Neuronal stem cell (in vitro differentiated cells): ENCODE measurements at regions not wholly inside any gene's neighbourhood (a gene's known extent, or its start where the extent isn't known, plus 50 kb on each side); places are given as distances from the start of the nearest gene placed in this dataset.

Experiments
- DNase-seq: peaks from one replicate; pipeline ENCODE4 v3.0.0-alpha.2; 2013; ENCODE audit warnings: low spot score
- H2AFZ ChIP-seq: one replicate; pipeline ENCODE4 v1.6.1; 2013; ENCODE audit warnings: mild to moderate bottlenecking, low read length, inconsistent platforms
- H2AK5ac ChIP-seq: 2 replicates; pipeline ENCODE4 v1.6.1; 2013; ENCODE audit warnings: low read depth, mild to moderate bottlenecking, inconsistent platforms, low read length, moderate library complexity, mixed read lengths
- H2BK120ac ChIP-seq: 2 replicates; pipeline ENCODE4 v1.6.1; 2013; ENCODE audit warnings: low read depth, mild to moderate bottlenecking, inconsistent platforms, low read length, moderate library complexity, mixed read lengths
- H2BK12ac ChIP-seq: one replicate; pipeline ENCODE4 v1.6.1; 2013; ENCODE audit warnings: low read length, inconsistent platforms
- H2BK15ac ChIP-seq: 2 replicates; pipeline ENCODE4 v1.6.1; 2013; ENCODE audit warnings: mild to moderate bottlenecking, low read length, inconsistent platforms, mixed read lengths
- H2BK5ac ChIP-seq: one replicate; pipeline ENCODE4 v1.6.1; 2013; ENCODE audit warnings: inconsistent platforms, mild to moderate bottlenecking, low read length, moderate library complexity
- H3K14ac ChIP-seq: one replicate; pipeline ENCODE4 v1.6.1; 2013; ENCODE audit warnings: low read length, inconsistent platforms
- H3K18ac ChIP-seq: 2 replicates; pipeline ENCODE4 v1.6.1; 2013; ENCODE audit warnings: low read length, inconsistent platforms
- H3K23ac ChIP-seq: 2 replicates; pipeline ENCODE4 v1.6.1; 2013; ENCODE audit warnings: low read depth, mild to moderate bottlenecking, mixed read lengths, low read length, inconsistent platforms; ENCODE audit not compliant: poor library complexity
- H3K27ac ChIP-seq: replicated peaks from 3 replicates; pipeline ENCODE4 v1.5.1; 2013; ENCODE audit warnings: low read length, inconsistent platforms
- H3K27me3 ChIP-seq, 3 experiments: 2 replicates each; pipeline ENCODE4 v1.6.1; 2013; ENCODE audit warnings: low read length in 3 of 3, mild to moderate bottlenecking in 2 of 3, inconsistent platforms in 1 of 3, low read depth in 1 of 3, mixed read lengths in 1 of 3, moderate library complexity in 1 of 3; ENCODE audit not compliant: control insufficient read depth in 3 of 3, insufficient read depth in 3 of 3
- H3K36me3 ChIP-seq, 2 donors: replicated peaks in 1 of 2; 2 replicates each; pipeline ENCODE4 v1.6.1; 2013; ENCODE audit warnings: low read length in 2 of 2; ENCODE audit not compliant: control insufficient read depth in 2 of 2, insufficient read depth in 2 of 2
- H3K4ac ChIP-seq: 2 replicates; pipeline ENCODE4 v1.6.1; 2013; ENCODE audit warnings: inconsistent platforms, mild to moderate bottlenecking, low read length, moderate library complexity
- H3K4me1 ChIP-seq, 2 donors: 1 replicate in 1 of 2; 2 replicates in 1 of 2; pipeline ENCODE4 v1.6.1; 2013; ENCODE audit warnings: low read length in 2 of 2, low read depth in 1 of 2; ENCODE audit not compliant: control insufficient read depth in 2 of 2, insufficient read depth in 1 of 2
- H3K4me2 ChIP-seq: one replicate; pipeline ENCODE4 v1.6.1; 2013; ENCODE audit warnings: mild to moderate bottlenecking, low read length, inconsistent platforms; ENCODE audit not compliant: insufficient read depth, poor library complexity, severe bottlenecking
- H3K4me3 ChIP-seq, 2 donors: 2 replicates each; pipeline ENCODE4 v1.5.1; 2013; ENCODE audit warnings: low read length in 2 of 2, mild to moderate bottlenecking in 2 of 2, inconsistent platforms in 1 of 2, moderate library complexity in 1 of 2
- H3K79me1 ChIP-seq: one replicate; pipeline ENCODE4 v1.6.1; 2013; ENCODE audit warnings: low read depth, mild to moderate bottlenecking, inconsistent platforms, low read length, moderate library complexity
- H3K9ac ChIP-seq: one replicate; pipeline ENCODE4 v1.6.1; 2013; ENCODE audit warnings: mild to moderate bottlenecking, low read depth, low read length, inconsistent platforms; ENCODE audit not compliant: poor library complexity
- H3K9me3 ChIP-seq, 2 donors: replicated peaks in 1 of 2; 2 replicates each; pipeline versions ENCODE3 to v1.6.1; 2013; ENCODE audit warnings: low read length in 2 of 2, mild to moderate bottlenecking in 2 of 2, inconsistent platforms in 1 of 2, low read depth in 1 of 2, mixed read lengths in 1 of 2, moderate library complexity in 1 of 2; ENCODE audit not compliant: control insufficient read depth in 2 of 2, insufficient read depth in 1 of 2
- H4K8ac ChIP-seq: one replicate; pipeline ENCODE4 v1.6.1; 2013; ENCODE audit warnings: low read depth, mild to moderate bottlenecking, inconsistent platforms, low read length, moderate library complexity
- H4K91ac ChIP-seq: one replicate; pipeline ENCODE4 v1.6.1; 2013; ENCODE audit warnings: low read length, low read depth, mild to moderate bottlenecking, inconsistent platforms; ENCODE audit not compliant: poor library complexity
- WGBS, 2 donors: extraction: QIAGEN DNeasy Blood & Tissue Kit; methylation state at CpG; one replicate each; pipeline ENCODE4 v1.1.7; 2013; ENCODE audit warnings: missing lambda C conversion rate in 2 of 2, mixed read lengths in 1 of 2; ENCODE audit not compliant: insufficient read length in 2 of 2, insufficient replicate concordance in 1 of 2; ENCODE audit errors: extremely low coverage in 2 of 2; 5-methylcytosine and 5-hydroxymethylcytosine counted together

DNA sequence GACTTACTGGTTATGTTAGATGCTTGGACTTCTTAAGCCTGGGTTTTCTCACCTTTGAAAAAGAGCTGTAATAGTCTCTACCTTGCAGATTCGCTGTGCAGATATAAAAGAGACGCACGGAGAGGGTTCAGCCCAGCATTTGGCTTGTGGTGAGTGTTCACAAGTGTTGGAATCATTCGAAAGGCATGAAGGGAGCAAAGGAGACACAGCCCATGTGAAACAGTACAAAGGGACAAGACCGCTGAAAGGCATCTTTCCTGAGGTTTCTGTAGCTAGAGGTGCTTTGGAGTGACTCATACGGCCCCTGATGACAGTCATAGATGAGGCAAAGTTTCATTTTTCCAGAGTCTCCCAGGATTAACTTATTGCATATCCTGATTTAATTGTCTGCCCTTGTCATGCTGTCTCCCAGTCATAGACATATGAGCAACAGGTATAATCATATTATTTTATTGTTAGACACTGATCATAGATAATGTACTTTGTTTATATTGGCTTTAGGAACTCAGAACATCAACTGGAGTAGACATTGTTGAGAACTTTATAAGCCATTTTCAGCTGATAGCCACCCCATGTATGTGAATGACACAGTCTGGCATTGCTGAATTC lies 171.1 kb downstream of the ADRA2A start:
- Histone ChIP-seq H3K14ac (no peak overlapping the region), H4K8ac (no peak overlapping the region), H2AK5ac (no peak overlapping the region), H2BK120ac (no peak overlapping the region), H4K91ac (no peak overlapping the region), H3K23ac (no peak overlapping the region), H2BK5ac (no peak overlapping the region), H3K79me1 (no peaks in the 10 kb centered on the region), H3K4me1 (peaks cover 0 to 4% of the 10 kb centered on the region in 2 donors), H2BK12ac (no peak overlapping the region), H2AFZ (no peak overlapping the region), H3K4ac (no peak overlapping the region), H3K9ac (no peak overlapping the region), H3K36me3 (no peaks in the 10 kb centered on the region), H3K4me3 (no peak overlapping the region), H3K18ac (no peak overlapping the region), H3K27me3 (no peaks in the 10 kb centered on the region), H3K27ac (no peak overlapping the region), H2BK15ac (no peak overlapping the region), H3K4me2 (no peak overlapping the region), H3K9me3 (peaks cover 0 to 1% of the 10 kb centered on the region in 2 donors)
- no peak for DNase-seq
- WGBS, 2 donors = no CpG with 5 or more reads among the region's 6 CpGs

DNA sequence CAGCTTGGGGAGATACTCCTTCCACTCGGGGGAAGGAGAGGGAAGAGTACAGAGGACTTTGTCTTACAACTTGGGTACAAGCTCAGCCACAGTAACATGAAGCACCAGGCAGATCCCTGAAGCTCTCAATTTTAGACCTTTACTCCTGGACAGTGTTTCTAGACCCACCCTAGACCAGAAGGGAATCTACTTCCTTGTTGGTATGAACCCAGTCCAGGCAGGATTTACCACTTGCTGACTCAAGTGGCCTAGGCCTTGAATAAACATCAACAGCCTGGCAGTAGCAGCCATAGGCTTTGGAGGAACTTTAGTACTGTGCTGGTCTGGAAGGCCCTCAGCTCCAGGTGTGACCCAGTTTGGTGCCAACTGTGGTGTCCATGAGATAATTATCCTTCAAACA lies 173.1 kb downstream of the ADRA2A start:
- H2AFZ ChIP-seq = no peak overlapping the region
- H3K27me3 ChIP-seq = no peaks in the 10 kb centered on the region
- H3K14ac ChIP-seq = no peak overlapping the region
- no peak overlapping the region for H3K23ac ChIP-seq
- WGBS, 2 donors = no CpG with 5 or more reads among the region's 1 CpG
- H3K4me1 ChIP-seq = peaks cover 0 to 4% of the 10 kb centered on the region in 2 donors
- H3K4me3 ChIP-seq = no peak overlapping the region
- no peaks in the 10 kb centered on the region for H3K79me1 ChIP-seq
- H2BK120ac ChIP-seq = no peak overlapping the region
- no peak overlapping the region for H2BK15ac ChIP-seq
- no peak overlapping the region for H2BK5ac ChIP-seq
- H3K18ac ChIP-seq = peak overlapping the region; percentile 16
- no peak overlapping the region for H4K91ac ChIP-seq
- H4K8ac ChIP-seq = no peak overlapping the region
- H3K9ac ChIP-seq = no peak overlapping the region
- no peak overlapping the region for H3K27ac ChIP-seq
- H2BK12ac ChIP-seq = no peak overlapping the region
- no peak overlapping the region for H3K4ac ChIP-seq
- H3K9me3 ChIP-seq = peaks cover 0 to 1% of the 10 kb centered on the region in 2 donors
- no peak for DNase-seq
- no peak overlapping the region for H3K4me2 ChIP-seq
- no peak overlapping the region for H2AK5ac ChIP-seq
- no peaks in the 10 kb centered on the region for H3K36me3 ChIP-seq

DNA sequence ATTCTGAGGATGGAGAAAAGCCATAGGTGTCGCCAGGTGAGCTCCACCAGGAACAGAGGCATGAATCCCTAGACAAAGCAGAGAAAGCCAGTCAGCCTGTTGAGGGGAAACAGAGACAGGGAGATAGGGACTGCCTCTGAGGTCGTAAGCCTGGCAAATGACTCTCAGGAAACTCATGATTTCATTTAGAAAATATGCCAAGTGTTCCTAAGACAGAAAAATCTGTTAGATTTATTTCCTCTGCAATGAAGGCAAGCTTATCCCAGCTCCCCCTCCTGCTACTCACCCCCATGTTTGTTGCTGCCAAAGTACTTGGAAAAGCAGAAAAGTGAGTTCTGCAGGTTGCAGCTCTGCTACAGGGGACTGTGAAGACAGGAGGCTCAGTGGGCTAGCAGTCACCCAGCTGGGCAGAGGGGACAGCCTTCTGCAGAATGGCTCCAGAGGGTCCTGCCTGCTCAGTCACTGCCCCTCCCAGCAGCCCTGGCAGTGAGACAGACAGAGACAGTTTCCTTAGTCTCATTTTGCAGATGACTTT lies 184.3 kb downstream of the ADRA2A start:
- Histone ChIP-seq H3K27me3 (no peaks in the 10 kb centered on the region), H3K27ac (no peak overlapping the region), H4K91ac (no peak overlapping the region), H3K14ac (no peak overlapping the region), H2BK120ac (no peak overlapping the region), H2BK5ac (no peak overlapping the region), H2AK5ac (no peak overlapping the region), H3K9me3 (no peaks in the 10 kb centered on the region), H2AFZ (no peak overlapping the region), H3K18ac (peak overlapping the region; percentile 58), H2BK15ac (no peak overlapping the region), H3K9ac (peak overlapping the region; percentile 30), H3K36me3 (no peaks in the 10 kb centered on the region), H3K4ac (no peak overlapping the region), H2BK12ac (no peak overlapping the region), H3K4me2 (no peak overlapping the region), H4K8ac (peak overlapping the region; percentile 48), H3K4me1 (no peaks in the 10 kb centered on the region), H3K23ac (no peak overlapping the region), H3K79me1 (peaks cover 3% of the 10 kb centered on the region), H3K4me3 (no peak overlapping the region)
- no peak for DNase-seq
- WGBS, 2 donors = no CpG with 5 or more reads among the region's 2 CpGs

DNA sequence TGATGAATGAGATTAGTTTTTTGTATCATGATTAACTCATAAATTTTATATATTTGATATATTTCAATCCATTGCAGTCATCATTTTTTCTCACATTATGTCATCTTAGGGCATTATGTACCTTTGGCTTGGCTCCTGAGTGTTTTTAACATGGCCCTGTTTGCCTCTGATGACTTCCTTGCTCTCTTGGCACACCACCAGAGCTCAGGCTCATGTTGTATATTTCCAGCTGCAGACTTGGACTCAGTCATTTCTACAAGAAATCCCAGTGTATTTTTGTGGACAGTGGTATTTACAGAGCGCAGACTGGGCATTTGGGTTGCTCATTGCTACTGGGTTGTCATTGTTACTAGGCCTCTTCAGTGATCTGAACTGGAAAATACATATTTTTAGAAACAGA lies 188.5 kb downstream of the ADRA2A start:
- Histone ChIP-seq H2BK5ac (no peak overlapping the region), H3K4me2 (no peak overlapping the region), H3K9me3 (no peaks in the 10 kb centered on the region), H2BK120ac (no peak overlapping the region), H3K4me1 (no peaks in the 10 kb centered on the region), H2BK12ac (no peak overlapping the region), H3K36me3 (no peaks in the 10 kb centered on the region), H2BK15ac (no peak overlapping the region), H3K18ac (no peak overlapping the region), H3K9ac (no peak overlapping the region), H3K14ac (no peak overlapping the region), H3K79me1 (peaks cover 3% of the 10 kb centered on the region), H3K4me3 (no peak overlapping the region), H3K27me3 (no peaks in the 10 kb centered on the region), H2AK5ac (no peak overlapping the region), H4K91ac (no peak overlapping the region), H3K27ac (no peak overlapping the region), H2AFZ (no peak overlapping the region), H4K8ac (no peak overlapping the region), H3K4ac (no peak overlapping the region), H3K23ac (no peak overlapping the region)
- DNase-seq = no peak
- no CpG with 5 or more reads among the region's 1 CpG for WGBS, 2 donors
